GM12872 (cell line): ENCODE measurements at regions not wholly inside any gene's neighbourhood (a gene's known extent, or its start where the extent isn't known, plus 50 kb on each side); places are given as distances from the start of the nearest gene placed in this dataset.

Experiments used
- TF ChIP-seq, protein P1 (sequence below): IDR thresholded peaks from 3 replicates; pipeline ENCODE4 v1.5.1; 2011; ENCODE audit warnings: low read depth, mild to moderate bottlenecking, low read length, moderate library complexity; ENCODE audit not compliant: insufficient read depth

DNA sequence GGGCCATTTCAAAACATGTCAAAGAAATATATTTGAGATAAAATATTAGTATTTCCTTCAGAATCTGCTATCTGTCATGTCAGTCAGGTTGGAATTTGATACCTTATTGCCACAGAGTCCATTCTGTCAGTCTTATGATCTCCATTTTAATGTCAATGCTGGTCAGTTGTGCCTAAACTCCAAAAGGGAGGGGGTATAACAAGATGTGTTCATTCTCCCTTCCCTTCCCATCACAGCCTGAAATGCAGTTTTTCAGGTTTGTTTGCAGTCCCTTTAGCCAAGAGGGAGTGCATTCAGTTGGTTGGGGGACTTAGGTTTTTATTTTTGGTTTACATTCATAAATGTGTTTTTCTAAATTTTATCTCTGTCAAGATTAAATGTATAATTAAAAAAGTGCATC lies 59.8 kb upstream of the INHBA start:
- TF ChIP-seq, protein P1, sequence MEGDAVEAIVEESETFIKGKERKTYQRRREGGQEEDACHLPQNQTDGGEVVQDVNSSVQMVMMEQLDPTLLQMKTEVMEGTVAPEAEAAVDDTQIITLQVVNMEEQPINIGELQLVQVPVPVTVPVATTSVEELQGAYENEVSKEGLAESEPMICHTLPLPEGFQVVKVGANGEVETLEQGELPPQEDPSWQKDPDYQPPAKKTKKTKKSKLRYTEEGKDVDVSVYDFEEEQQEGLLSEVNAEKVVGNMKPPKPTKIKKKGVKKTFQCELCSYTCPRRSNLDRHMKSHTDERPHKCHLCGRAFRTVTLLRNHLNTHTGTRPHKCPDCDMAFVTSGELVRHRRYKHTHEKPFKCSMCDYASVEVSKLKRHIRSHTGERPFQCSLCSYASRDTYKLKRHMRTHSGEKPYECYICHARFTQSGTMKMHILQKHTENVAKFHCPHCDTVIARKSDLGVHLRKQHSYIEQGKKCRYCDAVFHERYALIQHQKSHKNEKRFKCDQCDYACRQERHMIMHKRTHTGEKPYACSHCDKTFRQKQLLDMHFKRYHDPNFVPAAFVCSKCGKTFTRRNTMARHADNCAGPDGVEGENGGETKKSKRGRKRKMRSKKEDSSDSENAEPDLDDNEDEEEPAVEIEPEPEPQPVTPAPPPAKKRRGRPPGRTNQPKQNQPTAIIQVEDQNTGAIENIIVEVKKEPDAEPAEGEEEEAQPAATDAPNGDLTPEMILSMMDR, result no peak

DNA sequence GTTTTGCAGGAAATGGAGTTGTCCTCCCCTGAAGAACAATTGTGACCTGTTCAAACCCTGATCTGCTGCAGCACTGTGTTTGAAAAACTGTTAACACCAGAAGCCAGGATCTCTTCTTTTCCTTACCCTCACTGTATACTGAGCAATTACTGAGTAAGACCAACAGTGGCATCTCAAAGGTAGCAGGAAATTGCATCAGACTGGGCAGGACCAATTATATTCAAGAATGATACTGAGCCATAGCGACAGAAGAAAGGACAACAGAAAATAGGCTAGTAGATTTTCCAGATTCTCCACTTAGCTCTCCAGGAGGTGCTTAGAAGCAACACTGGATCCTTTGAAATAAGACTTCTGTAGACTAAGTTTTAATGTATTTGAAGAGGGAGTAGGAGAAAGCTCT lies 57.4 kb upstream of the INHBA start:
- TF ChIP-seq, protein P1, result no peak

DNA sequence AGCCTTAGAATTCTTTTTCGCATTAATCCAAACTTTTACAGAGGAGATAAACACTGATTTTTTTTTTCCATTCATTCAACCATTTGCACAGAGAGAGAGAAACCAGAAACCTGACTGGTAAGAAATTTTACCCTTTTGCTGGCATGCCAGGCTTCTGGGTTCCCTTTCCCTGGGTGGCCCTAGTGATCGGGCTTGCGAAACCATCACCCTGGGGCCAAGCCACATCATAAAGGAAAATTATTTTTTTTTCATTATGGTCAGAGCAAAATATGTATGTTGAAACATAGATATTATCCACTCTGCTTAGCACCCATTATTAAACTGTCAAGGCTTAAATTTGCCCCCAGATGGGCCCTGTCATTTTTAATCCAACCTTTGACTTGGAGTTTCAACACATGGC lies 55.4 kb upstream of the INHBA start:
- TF ChIP-seq, protein P1, result no peak

DNA sequence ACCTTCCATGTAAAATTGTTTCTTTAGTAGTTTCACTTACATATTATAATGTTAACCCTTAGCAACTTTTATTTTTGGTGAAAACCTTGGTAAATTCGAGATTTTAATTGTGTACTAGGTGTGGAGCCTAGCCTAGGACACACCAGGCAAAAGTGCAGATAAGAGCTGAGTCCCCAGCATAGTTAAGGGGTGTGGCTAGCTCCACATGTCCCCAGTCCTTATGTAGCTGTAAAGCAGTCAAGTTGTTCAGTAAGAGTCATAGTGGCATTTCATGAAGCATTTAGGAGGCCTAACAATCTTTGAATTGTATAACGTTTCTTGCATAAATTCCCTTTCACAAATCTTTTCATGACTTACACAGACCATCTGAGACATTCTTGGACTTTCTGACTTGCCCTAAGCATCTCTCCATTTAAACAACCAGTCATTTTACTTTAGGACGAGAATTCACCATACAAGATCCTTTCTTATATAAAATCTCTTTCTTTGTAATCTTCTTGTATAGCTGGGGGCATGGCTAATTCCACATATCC lies 53.8 kb upstream of the INHBA start:
- TF ChIP-seq, protein P1, result no peak

DNA sequence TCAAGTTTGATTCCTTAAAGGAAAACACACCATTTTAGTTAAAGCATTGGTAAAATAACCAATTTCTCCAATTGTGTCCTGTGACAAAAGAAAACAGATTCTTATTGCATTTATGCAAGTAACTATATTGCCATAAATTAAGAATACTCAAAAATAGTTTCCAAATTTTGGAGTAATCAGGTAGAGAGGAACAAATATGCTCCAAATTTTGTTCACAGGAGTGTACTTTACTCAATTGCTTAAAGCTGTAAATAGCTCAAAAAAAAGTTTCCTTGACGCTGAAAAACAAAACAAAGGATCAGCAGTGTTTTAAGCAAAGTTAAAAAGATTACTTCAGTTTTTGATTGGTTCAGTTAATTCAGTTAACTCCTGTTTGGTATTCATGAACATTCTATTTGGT lies 52.2 kb upstream of the INHBA start:
- TF ChIP-seq, protein P1, result no peak

DNA sequence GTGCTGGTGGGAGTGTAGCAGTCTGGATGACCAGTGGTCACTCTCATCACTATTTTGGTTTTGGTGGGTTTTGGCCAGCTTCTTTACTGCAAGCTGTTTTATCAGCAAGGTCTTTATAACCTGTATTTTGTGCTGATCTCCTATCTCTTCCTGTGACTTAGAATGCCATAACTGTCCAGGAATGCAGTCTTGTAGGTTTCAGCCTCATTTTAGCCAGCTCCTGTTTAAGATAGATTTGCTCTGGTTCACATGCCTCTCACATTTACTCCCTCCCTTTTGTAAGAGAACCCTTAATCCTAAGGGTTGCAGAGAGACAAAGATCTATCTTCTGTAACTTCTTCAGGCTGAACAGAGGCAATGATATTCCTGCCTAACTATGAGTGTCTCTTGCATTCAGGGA lies 51.2 kb upstream of the INHBA start:
- TF ChIP-seq, protein P1, result no peak
